ENCODE measurements at regions not wholly inside any gene's neighbourhood (a gene's known extent, or its start where the extent isn't known, plus 50 kb on each side); places are given as distances from the start of the nearest gene placed in this dataset.

GRCh38 chr13:50320271-50320862 is 305.1 kb downstream of the KCNRG start:
- Mint-ChIP-seq H3K27me3 (no peaks in the 10 kb centered on the region), H3K4me1 (peaks cover 20% of the 10 kb centered on the region), H3K4me3 (no peak overlapping the region), H3K36me3 (ENCODE audit: low read depth) (no peaks in the 10 kb centered on the region), H3K27ac (no peak overlapping the region), H3K9me3 (ENCODE audit: low read depth) (peaks cover 11% of the 10 kb centered on the region)
- intact Hi-C loops (cut with DNase I, micrococcal nuclease), result no loop called here
- no peak for ATAC-seq
- ChIA-PET CTCF (interaction anchor here (1.1 kb wide), 1 partner anchor 344 kb away, joined by 4 read pairs; no protein-coding TSS in a partner anchor), POLR2A (interaction anchor here (0.6 kb wide), 1 partner anchor 45 kb away, joined by 3 read pairs; no protein-coding TSS in a partner anchor)
- DNase-seq, result no peak

DNA sequence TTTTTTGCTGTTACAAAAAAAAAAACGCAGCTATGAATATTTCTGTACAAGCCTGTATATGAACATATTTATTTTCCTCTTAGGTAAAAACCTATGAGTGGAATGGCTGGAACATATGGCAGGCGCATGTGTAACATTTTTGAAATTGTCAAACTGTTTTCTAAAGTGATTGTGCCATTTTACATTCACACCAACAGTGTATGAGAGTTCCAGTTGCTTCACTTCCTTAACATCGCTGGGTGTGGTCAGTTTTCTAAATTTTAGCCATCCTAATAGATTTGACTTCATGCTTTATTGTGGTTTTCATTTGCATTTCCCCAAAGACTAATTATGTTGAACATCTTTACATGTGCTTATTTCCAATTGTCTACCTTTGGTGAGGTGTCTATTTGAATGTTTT is 306.8 kb downstream of the KCNRG start:
- ChIA-PET POLR2A (no interaction called here), CTCF (interaction anchor here (1.2 kb wide), 1 partner anchor 11 kb away, joined by 3 read pairs; no protein-coding TSS in a partner anchor)
- intact Hi-C loops (cut with DNase I, micrococcal nuclease), result no loop called here
- Mint-ChIP-seq H3K9me3 (ENCODE audit: low read depth) (peaks cover 11% of the 10 kb centered on the region), H3K27ac (no peak overlapping the region), H3K4me1 (peaks cover 20% of the 10 kb centered on the region), H3K4me3 (no peak overlapping the region), H3K36me3 (ENCODE audit: low read depth) (no peaks in the 10 kb centered on the region), H3K27me3 (no peaks in the 10 kb centered on the region)
- ATAC-seq (no peak), DNase-seq (no peak)

DNA sequence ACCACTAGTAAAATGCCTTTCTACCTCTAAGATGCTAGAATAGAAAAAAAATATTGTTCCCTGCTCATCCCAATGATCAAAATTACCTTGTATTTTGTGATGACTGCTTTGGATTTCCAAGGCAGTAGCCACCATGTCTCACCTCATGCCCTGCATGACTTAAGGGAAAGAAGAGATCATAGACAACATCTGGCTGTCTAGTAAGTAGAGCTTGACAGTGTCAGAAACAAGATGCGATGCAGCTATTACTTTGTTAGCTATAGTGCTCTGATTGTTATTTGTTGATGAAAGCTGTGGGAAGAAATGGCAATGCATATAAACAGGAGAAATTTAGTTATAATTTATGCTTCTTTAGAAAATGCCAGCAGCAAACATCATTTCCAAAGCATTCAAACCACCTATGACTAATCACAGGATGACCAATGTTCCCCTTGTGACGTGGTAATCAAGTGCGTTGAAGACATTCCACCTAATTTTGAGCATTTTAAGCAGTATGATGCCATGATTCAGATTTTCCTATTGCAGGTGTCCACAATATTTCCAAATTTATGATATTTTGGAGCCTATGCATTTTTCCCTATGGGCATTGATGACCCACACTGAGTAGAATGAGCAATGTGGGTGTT is 308.3 kb downstream of the KCNRG start:
- intact Hi-C loops (cut with DNase I, micrococcal nuclease), result no loop called here
- Mint-ChIP-seq H3K4me1 (peaks cover 20% of the 10 kb centered on the region), H3K4me3 (no peak overlapping the region), H3K27ac (no peak overlapping the region), H3K36me3 (ENCODE audit: low read depth) (no peaks in the 10 kb centered on the region), H3K9me3 (ENCODE audit: low read depth) (peaks cover 11% of the 10 kb centered on the region), H3K27me3 (no peaks in the 10 kb centered on the region)
- ATAC-seq (peak; percentile 49), DNase-seq (no peak)
- ChIA-PET POLR2A (interaction anchor here (0.7 kb wide), 1 partner anchor 981 kb away, joined by 4 read pairs; no protein-coding TSS in a partner anchor), CTCF (no interaction called here)

DNA sequence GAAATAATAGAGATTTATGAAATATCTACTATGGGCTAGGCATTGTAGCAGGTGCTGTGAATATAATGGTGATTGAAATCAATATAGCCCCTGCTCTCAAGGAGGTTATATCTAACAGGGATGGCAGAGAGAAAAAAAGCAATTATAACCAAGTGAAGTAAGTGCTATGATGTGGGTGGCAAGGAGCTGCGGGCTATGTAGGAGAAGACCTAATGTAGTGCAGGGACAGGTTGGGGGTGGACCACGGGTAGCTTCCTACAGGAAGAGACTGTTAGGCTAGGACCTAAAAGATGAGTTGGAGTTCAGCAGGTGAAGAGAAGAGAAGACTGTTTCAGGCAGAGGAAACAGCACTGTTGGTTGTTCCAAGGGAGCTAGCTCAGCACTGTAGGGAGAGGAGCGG is 311.0 kb downstream of the KCNRG start:
- ChIA-PET CTCF (interaction anchor here (0.8 to 1.1 kb wide), 2 partner anchors 8 to 64 kb away, joined by 3 to 4 read pairs; no protein-coding TSS in a partner anchor), POLR2A (no interaction called here)
- intact Hi-C loops (cut with DNase I, micrococcal nuclease), result no loop called here
- H3K36me3 Mint-ChIP-seq (ENCODE audit: low read depth), result no peaks in the 10 kb centered on the region
- DNase-seq (no peak), ATAC-seq (no peak)
- peaks cover 11% of the 10 kb centered on the region for H3K9me3 Mint-ChIP-seq (ENCODE audit: low read depth)
- no peaks in the 10 kb centered on the region for H3K27me3 Mint-ChIP-seq
- peaks cover 3% of the 10 kb centered on the region for H3K4me1 Mint-ChIP-seq
- H3K27ac Mint-ChIP-seq, result no peak overlapping the region
- H3K4me3 Mint-ChIP-seq, result no peak overlapping the region

DNA sequence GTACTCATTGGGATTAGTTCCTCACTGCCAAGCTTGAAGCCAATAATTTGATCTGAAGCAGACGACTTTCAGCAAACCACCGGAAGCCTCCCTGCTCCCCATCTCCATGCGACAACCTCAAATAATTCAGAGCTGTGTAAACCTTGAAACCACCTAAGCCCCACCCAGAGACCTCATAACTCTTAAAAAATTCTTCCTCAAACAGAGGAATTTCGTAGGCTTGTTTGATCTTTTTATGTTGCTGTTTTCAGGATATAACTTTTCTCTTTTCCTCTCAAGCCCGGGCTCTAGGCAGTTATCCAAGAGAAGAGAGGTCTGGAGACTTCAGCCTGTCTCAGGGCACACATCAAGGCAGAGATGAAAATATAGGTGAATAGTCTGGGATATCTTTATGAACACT is 311.6 kb downstream of the KCNRG start:
- ATAC-seq, result no peak
- intact Hi-C loops (cut with DNase I, micrococcal nuclease), result no loop called here

GRCh38 chr13:50334115-50334778 is 319.0 kb downstream of the KCNRG start:
- ATAC-seq (no peak), DNase-seq (no peak)
- CTCF ChIA-PET, result interaction anchor here (0.8 to 1.3 kb wide), 2 partner anchors 12 to 17 kb away, joined by 3 to 6 read pairs; no protein-coding TSS in a partner anchor
- Mint-ChIP-seq H3K36me3 (ENCODE audit: low read depth) (no peaks in the 10 kb centered on the region), H3K27me3 (no peaks in the 10 kb centered on the region), H3K4me1 (no peaks in the 10 kb centered on the region), H3K4me3 (no peak overlapping the region), H3K27ac (no peak overlapping the region), H3K9me3 (ENCODE audit: low read depth) (no peaks in the 10 kb centered on the region)
- POLR2A ChIA-PET, result interaction anchor here (0.6 to 0.8 kb wide), 2 partner anchors 211 to 577 kb away, joined by 3 read pairs; no protein-coding TSS in a partner anchor
- intact Hi-C loops (cut with DNase I, micrococcal nuclease), result no loop called here

More for the DNA sequence above, 311.6 kb downstream of the KCNRG start:
- ChIA-PET CTCF (interaction anchor here (0.8 to 1.1 kb wide), 2 partner anchors 9 to 65 kb away, joined by 3 to 4 read pairs; no protein-coding TSS in a partner anchor), POLR2A (no interaction called here)
- H3K4me1 Mint-ChIP-seq, result peaks cover 3% of the 10 kb centered on the region
- no peaks in the 10 kb centered on the region for H3K36me3 Mint-ChIP-seq (ENCODE audit: low read depth)
- H3K4me3 Mint-ChIP-seq, result no peak overlapping the region
- peaks cover 11% of the 10 kb centered on the region for H3K9me3 Mint-ChIP-seq (ENCODE audit: low read depth)
- H3K27me3 Mint-ChIP-seq, result no peaks in the 10 kb centered on the region
- no peak for DNase-seq
- H3K27ac Mint-ChIP-seq, result no peak overlapping the region

DNA sequence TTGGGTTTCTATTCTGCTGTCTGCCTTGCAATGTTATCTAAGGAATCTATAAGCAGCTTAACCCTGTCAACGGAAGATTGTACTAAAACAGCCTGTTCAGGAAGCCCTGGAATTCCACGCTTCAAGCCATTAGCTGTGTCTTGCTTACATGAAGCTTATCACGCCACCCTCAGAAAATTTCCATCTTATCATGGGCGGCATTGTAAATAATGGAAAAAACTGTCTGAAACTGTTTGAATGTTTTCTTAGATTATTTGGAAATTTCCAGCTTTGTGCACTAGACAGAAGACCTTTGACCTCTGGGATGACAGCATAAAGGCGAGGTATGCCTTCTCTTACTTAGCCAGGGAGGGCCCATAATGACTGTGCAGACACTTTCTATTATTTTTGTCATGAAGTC is 319.7 kb downstream of the KCNRG start:
- Mint-ChIP-seq H3K4me3 (no peak overlapping the region), H3K4me1 (no peaks in the 10 kb centered on the region), H3K27ac (no peak overlapping the region), H3K36me3 (ENCODE audit: low read depth) (no peaks in the 10 kb centered on the region), H3K9me3 (ENCODE audit: low read depth) (no peaks in the 10 kb centered on the region), H3K27me3 (no peaks in the 10 kb centered on the region)
- intact Hi-C loops (cut with DNase I, micrococcal nuclease), result no loop called here
- DNase-seq, result no peak
- ATAC-seq, result no peak
- ChIA-PET CTCF (interaction anchor here (0.6 to 1.3 kb wide), 2 partner anchors 17 to 507 kb away, joined by 4 to 6 read pairs; no protein-coding TSS in a partner anchor), POLR2A (interaction anchor here (0.6 to 0.8 kb wide), 2 partner anchors 211 to 576 kb away, joined by 3 read pairs; no protein-coding TSS in a partner anchor)

DNA sequence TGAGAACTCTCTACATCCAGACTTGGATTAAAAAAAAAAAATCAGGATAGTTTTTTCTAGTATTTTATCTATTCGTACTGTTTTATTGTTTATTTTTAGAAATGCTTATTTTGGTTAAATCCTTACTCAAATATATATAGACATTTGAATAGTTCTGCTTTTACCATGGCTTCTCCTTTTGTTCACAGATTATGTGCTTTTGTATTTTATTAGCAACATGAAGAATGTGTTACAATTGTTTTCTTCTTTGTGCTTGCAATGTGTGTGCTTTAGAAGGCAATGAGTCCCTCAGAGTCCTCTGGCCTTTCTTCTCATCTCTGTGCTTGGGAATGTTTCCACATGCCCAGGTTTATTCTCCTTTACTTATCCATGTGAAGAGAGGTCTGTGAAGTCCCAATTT is 324.0 kb downstream of the KCNRG start:
- POLR2A ChIA-PET, result no interaction called here
- intact Hi-C loops (cut with DNase I, micrococcal nuclease), result no loop called here
- no peak overlapping the region for H3K27ac Mint-ChIP-seq
- no peaks in the 10 kb centered on the region for H3K9me3 Mint-ChIP-seq (ENCODE audit: low read depth)
- ATAC-seq, result no peak
- no peaks in the 10 kb centered on the region for H3K27me3 Mint-ChIP-seq
- DNase-seq, result no peak
- CTCF ChIA-PET, result no interaction called here
- no peaks in the 10 kb centered on the region for H3K4me1 Mint-ChIP-seq
- no peak overlapping the region for H3K4me3 Mint-ChIP-seq
- H3K36me3 Mint-ChIP-seq (ENCODE audit: low read depth), result no peaks in the 10 kb centered on the region

DNA sequence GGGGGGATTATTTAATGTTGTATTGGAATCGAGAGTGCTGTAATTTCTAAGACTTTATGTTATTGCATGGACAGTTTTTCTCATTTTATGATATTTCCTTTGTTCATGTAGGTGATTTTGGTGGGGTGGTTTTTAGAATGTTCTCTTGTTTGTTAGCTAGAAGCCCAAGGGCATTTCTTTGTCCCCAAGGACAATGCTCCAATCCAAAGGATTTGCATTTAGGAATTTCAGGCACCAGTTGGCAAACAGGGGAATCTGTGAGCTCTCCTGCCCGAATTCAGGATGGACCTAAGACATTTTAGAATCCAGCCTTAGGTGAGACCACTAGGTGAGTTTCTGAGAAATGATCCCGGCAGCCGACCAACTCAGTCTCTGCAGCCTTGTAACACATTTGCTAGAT is 324.9 kb downstream of the KCNRG start:
- ChIA-PET POLR2A (no interaction called here), CTCF (interaction anchor here (0.6 to 1.3 kb wide), 2 partner anchors 31 to 68 kb away, joined by 4 to 5 read pairs; no protein-coding TSS in a partner anchor)
- Mint-ChIP-seq H3K27ac (no peak overlapping the region), H3K9me3 (ENCODE audit: low read depth) (no peaks in the 10 kb centered on the region), H3K4me3 (no peak overlapping the region), H3K27me3 (no peaks in the 10 kb centered on the region), H3K4me1 (no peaks in the 10 kb centered on the region), H3K36me3 (ENCODE audit: low read depth) (no peaks in the 10 kb centered on the region)
- DNase-seq, result no peak
- intact Hi-C loops (cut with DNase I, micrococcal nuclease), result no loop called here
- no peak for ATAC-seq

DNA sequence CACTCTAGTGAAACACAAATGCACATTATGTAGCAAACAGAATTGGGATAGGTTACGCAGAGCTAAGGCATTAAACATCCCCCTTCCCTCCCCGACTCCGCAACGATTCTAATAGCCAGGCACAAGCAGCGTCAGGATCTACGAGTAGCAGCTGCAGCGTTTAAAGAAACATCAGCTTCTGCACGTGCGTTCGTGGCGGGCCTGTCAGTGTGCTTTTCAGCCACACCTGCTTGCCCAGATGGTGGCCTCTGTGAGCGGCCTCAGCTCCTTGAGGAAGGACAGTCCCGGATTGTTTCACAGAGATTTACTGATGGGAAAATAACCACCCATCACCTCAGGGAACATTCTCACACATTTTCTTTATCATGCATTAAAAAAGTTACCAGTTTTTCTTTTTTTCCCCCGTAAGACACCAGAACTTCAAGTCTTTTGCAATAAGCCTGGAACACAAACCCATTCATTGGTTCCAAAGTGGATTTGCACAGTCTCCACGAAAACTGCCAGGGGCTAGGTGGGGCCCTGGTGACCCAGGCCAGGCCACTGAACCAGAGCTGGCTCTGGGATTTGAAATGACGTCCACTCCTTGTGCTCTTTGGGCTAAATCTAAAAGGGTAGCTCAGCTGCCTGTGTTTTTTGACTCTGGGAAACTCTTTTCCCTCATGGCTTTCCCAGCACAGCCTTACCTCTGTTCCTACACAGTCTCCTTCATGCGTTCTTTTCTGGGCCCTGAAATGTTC is 325.5 kb downstream of the KCNRG start:
- intact Hi-C loops (cut with DNase I, micrococcal nuclease), result no loop called here
- ATAC-seq (no peak), DNase-seq (no peak)
- no peaks in the 10 kb centered on the region for H3K36me3 Mint-ChIP-seq (ENCODE audit: low read depth)
- H3K27ac Mint-ChIP-seq, result no peak overlapping the region
- no peaks in the 10 kb centered on the region for H3K4me1 Mint-ChIP-seq
- POLR2A ChIA-PET, result no interaction called here
- no peaks in the 10 kb centered on the region for H3K27me3 Mint-ChIP-seq
- CTCF ChIA-PET, result interaction anchor here (0.6 to 1.3 kb wide), 2 partner anchors 32 to 330 kb away, joined by 3 to 4 read pairs; no protein-coding TSS in a partner anchor
- H3K9me3 Mint-ChIP-seq (ENCODE audit: low read depth), result no peaks in the 10 kb centered on the region
- H3K4me3 Mint-ChIP-seq, result no peak overlapping the region

GRCh38 chr13:50341526-50341925 is 326.3 kb downstream of the KCNRG start:
- ChIA-PET POLR2A (no interaction called here), CTCF (interaction anchor here (1.3 kb wide), 1 partner anchor 33 kb away, joined by 4 read pairs; no protein-coding TSS in a partner anchor)
- DNase-seq (no peak), ATAC-seq (no peak)
- H3K9me3 Mint-ChIP-seq (ENCODE audit: low read depth), result no peaks in the 10 kb centered on the region
- no peak overlapping the region for H3K4me3 Mint-ChIP-seq
- H3K4me1 Mint-ChIP-seq, result no peaks in the 10 kb centered on the region
- intact Hi-C loops (cut with DNase I, micrococcal nuclease), result no loop called here
- no peaks in the 10 kb centered on the region for H3K36me3 Mint-ChIP-seq (ENCODE audit: low read depth)
- H3K27ac Mint-ChIP-seq, result no peak overlapping the region
- no peaks in the 10 kb centered on the region for H3K27me3 Mint-ChIP-seq

Measured in activated CD4-positive, alpha-beta T cell treated with anti-CD3 and anti-CD28 coated beads for 36 hours (primary cell).